H9 (cell line): ENCODE measurements at regions not wholly inside any gene's neighbourhood (a gene's known extent, or its start where the extent isn't known, plus 50 kb on each side); places are given as distances from the start of the nearest gene placed in this dataset.

ENCODE experiments used
- DNase-seq: peaks from one replicate; pipeline ENCODE4 v3.0.0-alpha.2; 2017
- H2AFZ ChIP-seq: one replicate; pipeline ENCODE4 v1.6.1; 2013; ENCODE audit warnings: mild to moderate bottlenecking, low read length, control low read depth, moderate library complexity
- H2AK5ac ChIP-seq: 2 replicates; pipeline ENCODE4 v1.6.1; 2013; ENCODE audit warnings: low read length, control low read depth, mixed read lengths; ENCODE audit not compliant: insufficient read length
- H2BK120ac ChIP-seq: one replicate; pipeline ENCODE4 v1.6.1; 2013; ENCODE audit warnings: low read depth, mild to moderate bottlenecking, low read length, control low read depth, inconsistent platforms; ENCODE audit not compliant: poor library complexity, severe bottlenecking
- H2BK12ac ChIP-seq: 2 replicates; pipeline ENCODE4 v1.6.1; 2013; ENCODE audit warnings: low read length, control low read depth, mixed read lengths, low read depth; ENCODE audit not compliant: insufficient read length
- H2BK15ac ChIP-seq: 2 replicates; pipeline ENCODE4 v1.6.1; 2013; ENCODE audit warnings: low read depth, low read length, control low read depth
- H2BK20ac ChIP-seq: one replicate; pipeline ENCODE4 v1.6.1; 2013; ENCODE audit warnings: low read depth, mild to moderate bottlenecking, low read length, control low read depth, inconsistent platforms; ENCODE audit not compliant: poor library complexity, severe bottlenecking
- H2BK5ac ChIP-seq: 2 replicates; pipeline ENCODE4 v1.6.1; 2013; ENCODE audit warnings: low read length, control low read depth, mixed read lengths; ENCODE audit not compliant: insufficient read length
- H3K14ac ChIP-seq: 2 replicates; pipeline ENCODE4 v1.6.1; 2013; ENCODE audit warnings: low read length, control low read depth; ENCODE audit not compliant: insufficient read depth
- H3K18ac ChIP-seq: 2 replicates; pipeline ENCODE4 v1.6.1; 2013; ENCODE audit warnings: low read depth, mild to moderate bottlenecking, mixed read lengths, low read length, control low read depth; ENCODE audit not compliant: insufficient read length
- H3K23ac ChIP-seq: 2 replicates; pipeline ENCODE4 v1.6.1; 2013; ENCODE audit warnings: low read length, control low read depth, mixed read lengths, low read depth; ENCODE audit not compliant: insufficient read length
- H3K23me2 ChIP-seq: 2 replicates; pipeline ENCODE4 v1.6.1; 2013; ENCODE audit warnings: low read depth, mild to moderate bottlenecking, mixed read lengths, low read length, control low read depth; ENCODE audit not compliant: insufficient read length, poor library complexity, severe bottlenecking
- H3K27ac ChIP-seq: 2 replicates; pipeline ENCODE4 v1.5.1; 2013; ENCODE audit warnings: low read length, control low read depth, mixed read lengths, low read depth; ENCODE audit not compliant: insufficient read length
- H3K27me3 ChIP-seq: 2 replicates; pipeline ENCODE4 v1.6.1; 2013; ENCODE audit warnings: low read length, control low read depth, inconsistent platforms; ENCODE audit not compliant: insufficient read depth
- H3K4ac ChIP-seq: 2 replicates; pipeline ENCODE4 v1.6.1; 2013; ENCODE audit warnings: low read depth, mild to moderate bottlenecking, control low read depth, inconsistent platforms, low read length, moderate library complexity
- H3K4me1 ChIP-seq: 2 replicates; pipeline ENCODE4 v1.6.1; 2013; ENCODE audit warnings: low read length, control low read depth, inconsistent platforms; ENCODE audit not compliant: insufficient read depth
- H3K4me2 ChIP-seq: 2 replicates; pipeline ENCODE4 v1.6.1; 2013; ENCODE audit warnings: low read length, control low read depth, mixed read lengths; ENCODE audit not compliant: insufficient read length, insufficient read depth
- H3K56ac ChIP-seq: 2 replicates; pipeline ENCODE4 v1.6.1; 2013; ENCODE audit warnings: low read depth, mild to moderate bottlenecking, mixed read lengths, low read length, control low read depth; ENCODE audit not compliant: insufficient read length
- H3K79me1 ChIP-seq: 2 replicates; pipeline ENCODE4 v1.6.1; 2013; ENCODE audit warnings: low read depth, mild to moderate bottlenecking, moderate library complexity, low read length, control low read depth, inconsistent platforms; ENCODE audit not compliant: insufficient read depth, poor library complexity, severe bottlenecking
- H3K79me2 ChIP-seq: 2 replicates; pipeline ENCODE4 v1.6.1; 2013; ENCODE audit warnings: low read length, control low read depth, inconsistent platforms; ENCODE audit not compliant: insufficient read depth
- H3K9ac ChIP-seq: 2 replicates; pipeline ENCODE4 v1.6.1; 2013; ENCODE audit warnings: low read length, control low read depth, mixed read lengths; ENCODE audit not compliant: insufficient read length; ENCODE audit errors: extremely low read depth
- H3K9me3 ChIP-seq: one replicate; pipeline ENCODE4 v1.6.1; 2013; ENCODE audit warnings: low read depth, low read length, inconsistent platforms; ENCODE audit not compliant: control insufficient read depth
- H3T11ph ChIP-seq: one replicate; pipeline ENCODE4 v1.6.1; 2013; ENCODE audit warnings: mild to moderate bottlenecking, low read length, control low read depth, inconsistent platforms
- H4K20me1 ChIP-seq: one replicate; pipeline ENCODE4 v1.6.1; 2013; ENCODE audit not compliant: control insufficient read depth, insufficient read length, insufficient read depth
- H4K5ac ChIP-seq: 2 replicates; pipeline ENCODE4 v1.6.1; 2013; ENCODE audit warnings: low read depth, mild to moderate bottlenecking, mixed read lengths, low read length, control low read depth; ENCODE audit not compliant: insufficient read length
- H4K8ac ChIP-seq: replicated peaks from 2 replicates; pipeline ENCODE4 v1.6.1; 2013; ENCODE audit warnings: low read length, control low read depth, mixed read lengths, low read depth; ENCODE audit not compliant: insufficient read length
- H4K91ac ChIP-seq: 2 replicates; pipeline ENCODE4 v1.6.1; 2013; ENCODE audit warnings: low read depth, mild to moderate bottlenecking, moderate library complexity, mixed read lengths, low read length, control low read depth; ENCODE audit not compliant: insufficient read length
- H3K27ac Mint-ChIP-seq, 3 experiments: 2 replicates in 2 of 3; 3 replicates in 1 of 3; pipeline ENCODE4 v1.8.0; 2020 to 2021; ENCODE audit warnings: mixed read lengths in 3 of 3, mild to moderate bottlenecking in 1 of 3, moderate library complexity in 1 of 3
- H3K27me3 Mint-ChIP-seq: 2 replicates; pipeline ENCODE4 v1.8.0; 2021; ENCODE audit warnings: low read depth, mild to moderate bottlenecking, moderate library complexity, mixed read lengths
- H3K36me3 Mint-ChIP-seq, 3 experiments: 2 replicates in 2 of 3; 3 replicates in 1 of 3; pipeline ENCODE4 v1.8.0; 2020 to 2021; ENCODE audit warnings: low read depth in 3 of 3, mixed read lengths in 3 of 3; ENCODE audit not compliant: insufficient read depth in 1 of 3
- H3K4me1 Mint-ChIP-seq, 2 experiments: 2 replicates each; pipeline ENCODE4 v1.8.0; 2020; ENCODE audit warnings: mixed read lengths in 2 of 2
- H3K4me3 Mint-ChIP-seq, 2 experiments: 2 replicates in 1 of 2; 3 replicates in 1 of 2; pipeline ENCODE4 v1.8.0; 2020 to 2021; ENCODE audit warnings: mild to moderate bottlenecking in 2 of 2, mixed read lengths in 2 of 2, moderate library complexity in 1 of 2
- H3K9me3 Mint-ChIP-seq, 2 experiments: 2 replicates in 1 of 2; 3 replicates in 1 of 2; pipeline ENCODE4 v1.8.0; 2020; ENCODE audit warnings: mild to moderate bottlenecking in 2 of 2, mixed read lengths in 2 of 2, moderate library complexity in 1 of 2
- CTCF ChIP-seq: fragments of 200-600 bp; sonication (generic); conservative IDR thresholded peaks from 3 replicates; pipeline ENCODE4 v1.8.0; 2021; ENCODE audit warnings: antibody characterized with exemption, mild to moderate bottlenecking
- WGBS: extraction: QIAGEN DNeasy Blood & Tissue Kit; methylation state at CpG from one replicate; pipeline ENCODE4 v1.1.7; 2013; ENCODE audit warnings: missing lambda C conversion rate, low lambda C conversion rate, mixed read lengths; ENCODE audit not compliant: insufficient read length; ENCODE audit errors: extremely low coverage; 5-methylcytosine and 5-hydroxymethylcytosine counted together

- Mint-ChIP-seq H3K4me3 (no peak overlapping the region), H3K4me1 (peaks cover 12 to 16% of the 10 kb centered on the region in 2 experiments), H3K27me3 (no peaks in the 10 kb centered on the region), H3K27ac (no peak overlapping the region), H3K36me3 (no peaks in the 10 kb centered on the region), H3K9me3 (no peaks in the 10 kb centered on the region)
- peak overlapping the region; percentile 6 for H3K18ac ChIP-seq
- H2AFZ ChIP-seq = no peak overlapping the region
- no CpG with 5 or more reads among the region's 2 CpGs for WGBS
- H2BK15ac ChIP-seq = no peak overlapping the region
- no peak overlapping the region for H3K9ac ChIP-seq
- no peak overlapping the region for H3T11ph ChIP-seq
- H3K4me2 ChIP-seq = no peak overlapping the region
- no peak for TF ChIP-seq CTCF
- H3K79me2 ChIP-seq = no peaks in the 10 kb centered on the region
- no peak overlapping the region for H2BK20ac ChIP-seq
- no peak overlapping the region for H3K4ac ChIP-seq
- H4K20me1 ChIP-seq = no peaks in the 10 kb centered on the region
- H3K56ac ChIP-seq = no peak overlapping the region
- H2BK12ac ChIP-seq = no peak overlapping the region
- no peak overlapping the region for H4K5ac ChIP-seq
- no peak overlapping the region for H2BK5ac ChIP-seq
- H3K27ac ChIP-seq = no peak overlapping the region
- no peaks in the 10 kb centered on the region for H3K4me1 ChIP-seq
- no peak overlapping the region for H2BK120ac ChIP-seq
- H2AK5ac ChIP-seq = no peak overlapping the region
- no peak overlapping the region for H4K91ac ChIP-seq
- DNase-seq = no peak
- no peaks in the 10 kb centered on the region for H3K23me2 ChIP-seq
- no peaks in the 10 kb centered on the region for H3K79me1 ChIP-seq
- H3K14ac ChIP-seq = no peak overlapping the region; the same call in 1 of the 2 replicates
- no peaks in the 10 kb centered on the region for H3K9me3 ChIP-seq
- H3K27me3 ChIP-seq = no peaks in the 10 kb centered on the region
- H4K8ac ChIP-seq = no peak overlapping the region
- no peak overlapping the region for H3K23ac ChIP-seq
Measured at GRCh38 chr3:178476886-178477285, 59.4 kb upstream of the KCNMB2 start.
